Omental fat pad (tissue), 3 donors: ENCODE measurements at regions not wholly inside any gene's neighbourhood (a gene's known extent, or its start where the extent isn't known, plus 50 kb on each side); places are given as distances from the start of the nearest gene placed in this dataset.

ENCODE experiments used
- ATAC-seq: fragments of 150-250 bp; one replicate; pipeline ENCODE4 v1.9.1; 2016; ENCODE audit warnings: mild to moderate bottlenecking, moderate library complexity; ENCODE audit not compliant: low FRiP score
- DNase-seq: peaks from one replicate; pipeline ENCODE4 v3.0.0-alpha.2; 2019; ENCODE audit warnings: low spot score
- CTCF ChIP-seq, 3 donors: fragments of 450-650 bp; IDR thresholded peaks; one replicate each; pipeline ENCODE4 v1.5.1; 2016 to 2017; ENCODE audit warnings: antibody characterized with exemption in 3 of 3, mild to moderate bottlenecking in 3 of 3, moderate library complexity in 2 of 3

- ATAC-seq (no peak), DNase-seq (no peak)
- TF ChIP-seq CTCF (IDR thresholded peaks at IDR 0.05), result no peak
Observed at GRCh38 chr5:32496104-32496503, 51.6 kb upstream of the ZFR start.

GRCh38 chr5:32494827-32495226, 50.3 kb upstream of the ZFR start:
- no peak for TF ChIP-seq CTCF (IDR thresholded peaks at IDR 0.05)
- no peak for DNase-seq
- no peak for ATAC-seq
